ENCODE measurements at regions not wholly inside any gene's neighbourhood (a gene's known extent, or its start where the extent isn't known, plus 50 kb on each side); places are given as distances from the start of the nearest gene placed in this dataset.
"Not testable (repeated sequence)": the region's sequence is repeated elsewhere in the genome, so short reads cannot be mapped to it uniquely, and the experiment has no call there.

GRCh38 chrX:89757767-89758166 is 163.9 kb upstream of the TGIF2LX start:
- not testable (repeated sequence) for TF ChIP-seq POLR2A (IDR thresholded peaks at IDR 0.05; ENCODE audit: low read depth, low read length); TAF1 (IDR thresholded peaks at IDR 0.05; ENCODE audit: borderline replicate concordance, low read depth, low read length)

Measured in GM12892 (cell line).